ENCODE measurements at regions not wholly inside any gene's neighbourhood (a gene's known extent, or its start where the extent isn't known, plus 50 kb on each side); places are given as distances from the start of the nearest gene placed in this dataset.
"Not testable (repeated sequence)": the region's sequence is repeated elsewhere in the genome, so short reads cannot be mapped to it uniquely, and the experiment has no call there.

GRCh38 chr3:70738291-70738681 is 425.8 kb upstream of the MDFIC2 start:
- DNase-seq (ENCODE audit: low read depth in 2 of 2), result no peak

- DNase-seq (ENCODE audit: low read depth in 2 of 2), result no peak
Observed at GRCh38 chr3:70737666-70738290, 425.3 kb upstream of the MDFIC2 start.

DNA sequence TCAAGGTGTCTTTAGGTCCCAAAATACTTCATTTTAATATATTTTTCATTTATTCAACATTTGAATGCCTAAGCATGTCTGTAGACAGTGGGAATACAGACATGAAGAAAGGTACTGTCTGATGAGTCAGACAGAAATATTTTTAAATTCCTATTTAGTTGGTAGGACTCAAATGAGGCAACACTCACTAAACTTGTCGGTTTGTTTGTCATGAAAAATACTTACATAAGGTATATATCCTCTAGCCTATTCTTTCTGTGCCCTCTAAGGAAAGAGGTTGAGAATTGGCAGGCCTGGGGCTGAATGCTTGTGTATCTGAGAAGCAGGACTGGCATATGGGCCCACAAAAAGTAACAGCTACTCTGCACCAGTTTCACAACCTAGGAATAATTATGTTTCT is 423.6 kb upstream of the MDFIC2 start:
- no peak for DNase-seq (ENCODE audit: low read depth in 2 of 2)

DNA sequence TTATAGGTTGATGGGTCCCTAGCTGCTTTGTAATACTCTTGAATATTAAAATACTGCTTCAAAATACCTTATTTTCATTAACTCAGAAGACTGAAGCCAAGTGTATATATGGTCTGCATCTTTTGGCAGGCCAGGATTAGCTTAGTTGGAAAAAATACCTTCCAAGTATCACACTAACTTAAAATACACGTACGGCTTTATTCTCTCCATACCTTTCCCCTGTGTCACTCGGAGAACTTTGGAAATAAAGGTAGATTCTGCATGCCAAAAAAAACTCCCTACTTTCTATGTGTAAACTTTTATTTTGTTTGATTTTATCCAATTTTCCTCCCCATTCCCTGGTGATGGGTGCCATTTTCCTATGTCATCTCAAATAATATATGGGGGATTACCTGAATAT is 422.3 kb upstream of the MDFIC2 start:
- DNase-seq (ENCODE audit: low read depth in 2 of 2), result no peak

DNA sequence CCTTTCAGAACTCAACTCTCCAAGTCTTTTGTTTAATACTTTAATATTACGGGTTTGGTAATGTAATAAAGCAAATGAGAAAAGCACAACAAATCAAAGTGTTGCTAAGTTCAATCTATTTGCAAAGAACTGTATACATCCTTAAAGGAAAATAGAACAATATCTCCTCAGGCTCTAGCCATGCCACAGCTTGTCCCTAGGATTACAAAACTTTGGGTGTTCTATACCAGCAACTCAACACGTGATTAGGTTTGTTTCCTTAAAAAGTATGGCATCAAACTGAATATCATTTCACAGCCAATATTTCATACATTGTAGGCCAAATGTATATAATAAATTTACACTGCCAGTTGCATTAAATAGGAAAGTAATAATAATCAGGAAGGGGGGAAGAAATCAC is 418.6 kb upstream of the MDFIC2 start:
- DNase-seq (ENCODE audit: low read depth in 2 of 2), result no peak

- no peak for DNase-seq (ENCODE audit: low read depth in 2 of 2)
Observed at GRCh38 chr3:70729845-70730244, 417.4 kb upstream of the MDFIC2 start.

GRCh38 chr3:70728311-70728710 is 415.9 kb upstream of the MDFIC2 start:
- no peak for DNase-seq (ENCODE audit: low read depth in 2 of 2)

GRCh38 chr3:70726961-70727360 is 414.5 kb upstream of the MDFIC2 start:
- no peak for DNase-seq (ENCODE audit: low read depth in 2 of 2)

GRCh38 chr3:70726096-70726938 is 413.9 kb upstream of the MDFIC2 start:
- no peak for DNase-seq (ENCODE audit: low read depth in 2 of 2)

GRCh38 chr3:70722018-70722417 is 409.6 kb upstream of the MDFIC2 start:
- no peak for DNase-seq (ENCODE audit: low read depth in 2 of 2)

DNA sequence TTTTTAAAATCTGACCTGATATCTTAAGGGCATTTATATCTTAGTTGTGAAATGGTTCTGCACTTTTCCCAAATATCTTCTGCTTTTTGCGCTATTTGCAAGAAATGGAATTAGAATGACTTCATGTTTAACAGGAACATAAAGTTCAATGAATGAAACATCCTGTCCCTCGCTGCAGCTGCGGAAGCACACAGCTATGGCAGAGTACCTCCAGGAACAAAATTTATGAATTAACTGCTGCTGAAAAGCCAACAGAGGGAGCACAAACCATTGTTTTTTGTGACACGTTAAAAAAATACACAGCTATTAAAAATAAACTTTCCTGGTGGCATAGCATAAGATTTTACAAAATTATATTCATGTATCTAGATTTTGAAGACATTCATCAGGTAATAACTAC is 404.4 kb upstream of the MDFIC2 start:
- no peak for DNase-seq (ENCODE audit: low read depth in 2 of 2)

GRCh38 chr3:70712449-70713082 is 400.1 kb upstream of the MDFIC2 start:
- DNase-seq (ENCODE audit: low read depth in 2 of 2), result no peak

GRCh38 chr3:70703305-70704102 is 391.1 kb upstream of the MDFIC2 start:
- no peak for DNase-seq (ENCODE audit: low read depth in 2 of 2)

- no peak for DNase-seq (ENCODE audit: low read depth in 2 of 2)
Observed at GRCh38 chr3:70702132-70702531, 389.7 kb upstream of the MDFIC2 start.

- no peak for DNase-seq (ENCODE audit: low read depth in 2 of 2)
Observed at GRCh38 chr3:70684701-70685100, 372.3 kb upstream of the MDFIC2 start.

- not testable (repeated sequence) for DNase-seq (ENCODE audit: low read depth in 2 of 2)
Observed at GRCh38 chr3:70675810-70676209, 363.4 kb upstream of the MDFIC2 start.

GRCh38 chr3:70658513-70659310 is 346.3 kb upstream of the MDFIC2 start:
- DNase-seq (ENCODE audit: low read depth in 2 of 2), result no peak

GRCh38 chr3:70657454-70657853 is 345.0 kb upstream of the MDFIC2 start:
- no peak for DNase-seq (ENCODE audit: low read depth in 2 of 2)

DNA sequence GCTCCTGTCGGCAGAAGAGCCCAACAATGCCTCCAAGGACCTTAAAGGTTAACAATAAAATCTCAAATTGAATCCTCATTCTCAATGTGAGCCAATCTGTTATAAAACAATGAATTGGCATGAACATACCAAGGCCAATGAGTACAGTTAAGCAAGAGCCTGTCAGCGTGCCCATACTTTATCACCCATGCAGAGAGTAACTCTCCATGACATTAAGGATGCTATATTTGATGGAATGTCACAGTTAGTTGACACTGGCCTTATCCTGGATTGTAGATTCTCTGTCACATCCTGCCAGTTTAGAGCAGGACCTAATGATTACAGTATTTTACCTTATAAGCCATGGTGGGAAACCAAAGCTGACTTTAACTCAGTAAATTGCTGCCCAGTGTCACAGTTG is 335.4 kb upstream of the MDFIC2 start:
- DNase-seq (ENCODE audit: low read depth in 2 of 2), result no peak

DNA sequence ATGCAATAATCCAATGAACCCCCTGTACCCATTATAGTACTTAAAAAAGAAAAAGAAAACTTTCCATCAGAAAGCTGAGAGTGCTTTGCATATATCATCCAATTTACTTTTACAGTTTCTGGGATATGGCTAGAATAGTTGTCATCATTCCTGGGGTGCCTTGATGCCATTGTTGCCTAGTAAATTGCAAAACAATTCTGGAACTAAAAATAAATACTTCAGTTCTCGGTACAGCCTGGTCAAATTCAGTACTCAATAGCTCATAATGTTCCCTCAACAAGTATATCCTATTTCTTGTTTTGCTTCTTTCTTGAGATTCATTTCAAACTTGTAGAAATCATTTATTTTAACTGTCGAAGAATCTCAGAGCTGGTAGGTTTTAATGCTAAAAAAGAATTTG is 334.7 kb upstream of the MDFIC2 start:
- DNase-seq (ENCODE audit: low read depth in 2 of 2), result no peak

DNA sequence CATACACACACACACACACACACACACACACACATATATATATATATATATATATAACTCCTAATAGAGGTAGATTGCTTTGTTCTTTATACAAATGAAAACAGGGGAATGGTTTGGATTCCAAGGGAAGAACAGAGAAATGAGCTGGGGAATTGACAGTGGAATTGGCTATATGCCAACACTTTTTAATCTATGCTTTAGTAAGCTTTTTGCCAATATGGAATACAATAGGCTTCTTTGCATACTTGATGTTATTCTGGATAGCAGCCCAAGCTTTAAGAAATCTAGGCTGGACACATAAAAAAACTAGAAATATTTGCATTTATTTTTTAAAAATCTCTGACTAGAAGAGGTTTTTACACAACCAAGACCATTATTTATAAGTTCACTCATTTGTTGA is 334.2 kb upstream of the MDFIC2 start:
- DNase-seq (ENCODE audit: low read depth in 2 of 2), result no peak
